OCI-LY7 (cell line): ENCODE measurements at regions not wholly inside any gene's neighbourhood (a gene's known extent, or its start where the extent isn't known, plus 50 kb on each side); places are given as distances from the start of the nearest gene placed in this dataset.

Experiments
- BruUV-seq: library from RNA; stranded (reverse); fragments of 400-500 nt; replicated peaks from 2 replicates; lab custom pipeline; 2021; lab: Mats Ljungman, UMichigan
- CTCF ChIA-PET: fragments of 300-600 bp; sonication (Branson Sonifier 250); formaldehyde crosslinking; loops from one replicate; lab custom pipeline; 2022; ENCODE audit warnings: antibody characterized with exemption; ENCODE audit not compliant: unreplicated experiment; lab: Charles Lee
- POLR2A ChIA-PET: fragments of 300-600 bp; sonication (Branson Sonifier 250); formaldehyde crosslinking; loops from one replicate; lab custom pipeline; 2022; ENCODE audit warnings: antibody characterized with exemption; lab: Charles Lee
- DNase-seq: peaks from one replicate; pipeline ENCODE4 v3.0.0-alpha.2; 2015; ENCODE audit warnings: low spot score
- H2AFZ ChIP-seq: fragments of 200-600 bp; sonication (generic), shearing (Covaris generic); 2 replicates; pipeline ENCODE4 v1.6.1; 2014; ENCODE audit warnings: mild to moderate bottlenecking, antibody characterized with exemption, low read length, moderate library complexity
- H3K27ac ChIP-seq: fragments of 200-600 bp; sonication (generic); 2 replicates; pipeline ENCODE4 v1.5.1; 2014; ENCODE audit warnings: mixed run types, low read depth, mild to moderate bottlenecking, moderate library complexity, low read length, inconsistent platforms; ENCODE audit not compliant: poor library complexity, severe bottlenecking
- H3K36me3 ChIP-seq: fragments of 200-600 bp; sonication (generic); 2 replicates; pipeline ENCODE4 v1.6.1; 2014; ENCODE audit warnings: mild to moderate bottlenecking, antibody characterized with exemption, low read length, moderate library complexity, mixed read lengths; ENCODE audit not compliant: insufficient read depth
- H3K4me1 ChIP-seq: fragments of 200-600 bp; sonication (generic); 2 replicates; pipeline ENCODE4 v1.5.1; 2014; ENCODE audit warnings: mild to moderate bottlenecking, low read length; ENCODE audit not compliant: insufficient read depth, poor library complexity, severe bottlenecking
- H3K4me2 ChIP-seq: fragments of 200-600 bp; sonication (generic); 2 replicates; pipeline ENCODE4 v1.6.1; 2014; ENCODE audit warnings: mild to moderate bottlenecking, low read length
- H3K4me3 ChIP-seq: fragments of 200-600 bp; sonication (generic); 2 replicates; pipeline ENCODE4 v1.5.1; 2014; ENCODE audit warnings: mild to moderate bottlenecking, low read depth, low read length; ENCODE audit not compliant: poor library complexity, severe bottlenecking
- H3K79me2 ChIP-seq: fragments of 200-600 bp; sonication (generic); 2 replicates; pipeline ENCODE4 v1.6.1; 2016; ENCODE audit warnings: low read depth, mild to moderate bottlenecking, low read length, moderate library complexity, mixed read lengths; ENCODE audit not compliant: insufficient read depth
- H3K9me2 ChIP-seq: fragments of 200-600 bp; sonication (generic); 2 replicates; pipeline ENCODE4 v1.6.1; 2016; ENCODE audit warnings: mild to moderate bottlenecking, low read length, mixed read lengths; ENCODE audit not compliant: insufficient read depth
- H3K9me3 ChIP-seq: fragments of 200-600 bp; sonication (generic); 2 replicates; pipeline ENCODE4 v1.6.1; 2014; ENCODE audit warnings: mild to moderate bottlenecking, mixed run types, low read length, mixed read lengths
- H4K20me1 ChIP-seq: fragments of 200-600 bp; sonication (generic); 2 replicates; pipeline ENCODE4 v1.6.1; 2014; ENCODE audit warnings: mild to moderate bottlenecking, antibody characterized with exemption, low read length, moderate library complexity, mixed read lengths; ENCODE audit not compliant: insufficient read depth
- EZH2phosphoT487 ChIP-seq: fragments of 200-600 bp; sonication (generic); IDR thresholded peaks from 2 replicates; pipeline ENCODE4 v1.6.1; 2018; ENCODE audit warnings: low read depth, borderline replicate concordance, mild to moderate bottlenecking, mixed run types, antibody characterized with exemption, low read length, moderate library complexity, mixed read lengths
- intact Hi-C: fragments of 100-400 bp; cut with micrococcal nuclease; formaldehyde crosslinking; loops from one replicate; pipeline ENCODE4 v1.10.0; 2022; ENCODE audit not compliant: unreplicated experiment
- TF ChIP-seq, protein P1 (sequence below): fragments of 200-600 bp; sonication (generic); conservative IDR thresholded peaks from 2 replicates; pipeline ENCODE4 v1.5.1; 2014; ENCODE audit warnings: mild to moderate bottlenecking, antibody characterized with exemption, low read length, moderate library complexity, mixed read lengths

DNA sequence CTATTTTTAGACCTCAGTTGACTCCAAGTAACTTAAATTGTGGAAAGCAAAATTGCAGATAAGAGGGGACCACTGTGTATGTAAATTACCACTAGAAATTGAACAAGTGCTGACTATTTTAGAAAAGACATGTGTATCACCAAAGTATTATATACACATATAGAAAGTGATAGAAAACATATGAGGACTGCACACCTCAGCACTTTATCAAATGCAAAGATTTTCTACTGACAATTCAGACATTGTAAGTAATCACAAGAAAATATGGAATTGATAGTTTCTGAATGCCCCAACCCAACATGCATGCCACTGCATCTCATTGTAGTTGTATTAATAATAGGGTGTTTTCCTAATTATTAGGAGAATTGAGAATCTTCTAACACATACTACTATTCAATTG lies 536.5 kb downstream of the CDH11 start:
- TF ChIP-seq EZH2phosphoT487 = no peak
- TF ChIP-seq, protein P1, sequence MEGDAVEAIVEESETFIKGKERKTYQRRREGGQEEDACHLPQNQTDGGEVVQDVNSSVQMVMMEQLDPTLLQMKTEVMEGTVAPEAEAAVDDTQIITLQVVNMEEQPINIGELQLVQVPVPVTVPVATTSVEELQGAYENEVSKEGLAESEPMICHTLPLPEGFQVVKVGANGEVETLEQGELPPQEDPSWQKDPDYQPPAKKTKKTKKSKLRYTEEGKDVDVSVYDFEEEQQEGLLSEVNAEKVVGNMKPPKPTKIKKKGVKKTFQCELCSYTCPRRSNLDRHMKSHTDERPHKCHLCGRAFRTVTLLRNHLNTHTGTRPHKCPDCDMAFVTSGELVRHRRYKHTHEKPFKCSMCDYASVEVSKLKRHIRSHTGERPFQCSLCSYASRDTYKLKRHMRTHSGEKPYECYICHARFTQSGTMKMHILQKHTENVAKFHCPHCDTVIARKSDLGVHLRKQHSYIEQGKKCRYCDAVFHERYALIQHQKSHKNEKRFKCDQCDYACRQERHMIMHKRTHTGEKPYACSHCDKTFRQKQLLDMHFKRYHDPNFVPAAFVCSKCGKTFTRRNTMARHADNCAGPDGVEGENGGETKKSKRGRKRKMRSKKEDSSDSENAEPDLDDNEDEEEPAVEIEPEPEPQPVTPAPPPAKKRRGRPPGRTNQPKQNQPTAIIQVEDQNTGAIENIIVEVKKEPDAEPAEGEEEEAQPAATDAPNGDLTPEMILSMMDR = no peak
- Histone ChIP-seq H3K27ac (no peak overlapping the region), H3K9me2 (no peaks in the 10 kb centered on the region), H3K36me3 (no peaks in the 10 kb centered on the region), H3K4me2 (no peak overlapping the region), H3K9me3 (no peaks in the 10 kb centered on the region), H4K20me1 (no peaks in the 10 kb centered on the region), H3K4me1 (peaks cover 3% of the 10 kb centered on the region), H3K79me2 (no peaks in the 10 kb centered on the region), H3K4me3 (no peak overlapping the region), H2AFZ (no peak overlapping the region)
- CTCF ChIA-PET = no interaction called here
- no TSS peak for BruUV-seq
- intact Hi-C loops = no loop called here
- POLR2A ChIA-PET = no interaction called here
- no peak for DNase-seq

DNA sequence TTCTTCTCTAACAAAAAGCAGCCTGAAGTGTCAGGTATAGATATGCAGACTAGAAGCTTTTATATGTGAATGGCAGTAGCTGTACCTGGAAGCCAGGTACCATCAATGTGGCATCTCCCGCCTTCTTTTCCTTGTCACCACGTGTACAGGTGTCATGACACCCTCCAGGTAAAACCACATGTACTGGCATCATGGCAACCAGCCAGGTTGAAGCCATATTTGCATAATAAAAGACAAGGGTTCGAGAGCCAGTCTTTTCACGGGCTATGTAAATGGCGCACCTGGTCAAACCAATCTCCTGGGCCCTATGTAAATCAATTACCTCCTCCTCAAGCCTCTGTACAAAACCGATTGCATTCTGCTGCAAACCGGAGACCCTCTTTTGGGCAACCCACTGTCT lies 541.3 kb downstream of the CDH11 start:
- H2AFZ ChIP-seq = no peak overlapping the region
- H3K9me2 ChIP-seq = no peaks in the 10 kb centered on the region
- no peak for TF ChIP-seq EZH2phosphoT487
- TF ChIP-seq, protein P1 = no peak
- intact Hi-C loops = no loop called here
- ChIA-PET CTCF (no interaction called here), POLR2A (interaction anchor here (1.0 kb wide), 2 partner anchors 242 to 621 kb away, joined by 3 read pairs; no protein-coding TSS in a partner anchor)
- no peaks in the 10 kb centered on the region for H3K79me2 ChIP-seq
- BruUV-seq = no TSS peak
- no peaks in the 10 kb centered on the region for H4K20me1 ChIP-seq
- H3K27ac ChIP-seq = no peak overlapping the region
- H3K4me2 ChIP-seq = no peak overlapping the region
- peaks cover 3% of the 10 kb centered on the region for H3K4me1 ChIP-seq
- no peak overlapping the region for H3K4me3 ChIP-seq
- no peak for DNase-seq
- no peaks in the 10 kb centered on the region for H3K9me3 ChIP-seq
- H3K36me3 ChIP-seq = no peaks in the 10 kb centered on the region

DNA sequence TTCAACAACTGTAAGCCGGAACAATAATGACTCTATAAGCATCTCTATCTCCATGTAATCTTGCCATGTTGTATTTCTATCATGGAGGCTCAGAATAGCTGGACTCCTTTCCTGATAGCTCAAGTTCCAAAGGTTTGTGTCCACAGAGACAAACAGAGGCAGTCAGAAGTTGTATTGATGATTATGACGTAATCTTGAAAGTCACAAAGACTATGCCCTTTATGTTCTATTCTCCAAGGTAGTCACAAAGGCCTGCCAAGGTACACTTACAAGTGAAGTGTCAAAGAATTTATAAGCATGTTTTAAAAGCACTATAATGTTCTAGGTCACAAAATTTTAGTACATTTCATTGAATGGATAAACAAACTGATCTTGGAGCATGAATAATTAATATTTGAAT lies 542.2 kb downstream of the CDH11 start:
- intact Hi-C loops = no loop called here

More for the DNA sequence above, 542.2 kb downstream of the CDH11 start:
- no peaks in the 10 kb centered on the region for H3K9me2 ChIP-seq
- BruUV-seq = no TSS peak
- ChIA-PET CTCF (no interaction called here), POLR2A (interaction anchor here (0.6 to 1.0 kb wide), 4 partner anchors 15 to 620 kb away, joined by 3 to 5 read pairs (median 4); no protein-coding TSS in a partner anchor)
- H4K20me1 ChIP-seq = no peaks in the 10 kb centered on the region
- no peak overlapping the region for H3K4me2 ChIP-seq
- DNase-seq = no peak
- H3K79me2 ChIP-seq = no peaks in the 10 kb centered on the region
- TF ChIP-seq, protein P1 = no peak
- no peak for TF ChIP-seq EZH2phosphoT487
- no peaks in the 10 kb centered on the region for H3K36me3 ChIP-seq
- H3K4me1 ChIP-seq = peaks cover under 1% of the 10 kb centered on the region
- no peak overlapping the region for H2AFZ ChIP-seq
- no peaks in the 10 kb centered on the region for H3K9me3 ChIP-seq
- no peak overlapping the region for H3K4me3 ChIP-seq
- no peak overlapping the region for H3K27ac ChIP-seq
